Ovary (tissue), 3 donors: ENCODE measurements at regions not wholly inside any gene's neighbourhood (a gene's known extent, or its start where the extent isn't known, plus 50 kb on each side); places are given as distances from the start of the nearest gene placed in this dataset.

Experiments
- EP300 ChIP-seq: sonication (generic); formaldehyde crosslinking; IDR thresholded peaks from one replicate; pipeline ENCODE4 v1.6.1; 2017; ENCODE audit warnings: antibody characterized with exemption
- TF ChIP-seq, protein P1 (sequence below), 3 donors: fragments of 450-650 bp in 2 of 3; fragments of 200-600 bp in 1 of 3; IDR thresholded peaks; one replicate each; pipeline versions ENCODE4 v1.5.1 to v1.8.0; 2016 to 2022; ENCODE audit warnings: antibody characterized with exemption in 3 of 3, mild to moderate bottlenecking in 1 of 3
- donor health status: DM: no; HTN: no; CAD: no.

- TF ChIP-seq, protein P1, sequence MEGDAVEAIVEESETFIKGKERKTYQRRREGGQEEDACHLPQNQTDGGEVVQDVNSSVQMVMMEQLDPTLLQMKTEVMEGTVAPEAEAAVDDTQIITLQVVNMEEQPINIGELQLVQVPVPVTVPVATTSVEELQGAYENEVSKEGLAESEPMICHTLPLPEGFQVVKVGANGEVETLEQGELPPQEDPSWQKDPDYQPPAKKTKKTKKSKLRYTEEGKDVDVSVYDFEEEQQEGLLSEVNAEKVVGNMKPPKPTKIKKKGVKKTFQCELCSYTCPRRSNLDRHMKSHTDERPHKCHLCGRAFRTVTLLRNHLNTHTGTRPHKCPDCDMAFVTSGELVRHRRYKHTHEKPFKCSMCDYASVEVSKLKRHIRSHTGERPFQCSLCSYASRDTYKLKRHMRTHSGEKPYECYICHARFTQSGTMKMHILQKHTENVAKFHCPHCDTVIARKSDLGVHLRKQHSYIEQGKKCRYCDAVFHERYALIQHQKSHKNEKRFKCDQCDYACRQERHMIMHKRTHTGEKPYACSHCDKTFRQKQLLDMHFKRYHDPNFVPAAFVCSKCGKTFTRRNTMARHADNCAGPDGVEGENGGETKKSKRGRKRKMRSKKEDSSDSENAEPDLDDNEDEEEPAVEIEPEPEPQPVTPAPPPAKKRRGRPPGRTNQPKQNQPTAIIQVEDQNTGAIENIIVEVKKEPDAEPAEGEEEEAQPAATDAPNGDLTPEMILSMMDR (IDR thresholded peaks at IDR 0.05) = no peak
- TF ChIP-seq EP300 = no peak
Measured at GRCh38 chr15:87481126-87481525, 775.4 kb downstream of the NTRK3 start.
